ENCODE measurements at regions not wholly inside any gene's neighbourhood (a gene's known extent, or its start where the extent isn't known, plus 50 kb on each side); places are given as distances from the start of the nearest gene placed in this dataset.

DNA sequence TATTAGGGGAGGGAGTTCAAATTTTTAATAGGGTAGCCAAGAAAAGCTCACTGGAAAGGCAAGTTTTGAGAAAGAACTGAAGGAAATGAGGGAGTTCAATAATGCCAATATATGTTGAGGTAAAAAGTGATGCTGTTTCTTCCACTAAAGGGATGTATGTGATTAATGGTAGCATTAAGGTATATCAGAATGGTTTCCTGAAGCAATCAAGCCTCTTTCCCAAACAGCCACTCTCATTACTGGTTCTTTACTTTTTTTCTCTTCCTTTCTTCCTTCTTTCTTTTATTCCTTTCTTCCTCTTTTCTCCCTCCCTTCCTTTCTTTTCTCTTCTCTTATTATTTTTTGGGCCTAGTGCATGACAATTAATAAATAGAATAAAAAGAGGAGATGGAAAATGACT, 433.5 kb downstream of the SATB2 start:
- no peak for DNase-seq
- H3K27ac ChIP-seq = no peak overlapping the region
- H3K4me3 ChIP-seq = no peak overlapping the region
- H3K9me3 ChIP-seq = no peaks in the 10 kb centered on the region
- H3K36me3 ChIP-seq = no peaks in the 10 kb centered on the region
- no peaks in the 10 kb centered on the region for H3K27me3 ChIP-seq
- no peaks in the 10 kb centered on the region for H3K4me1 ChIP-seq
- TF ChIP-seq EP300 (IDR thresholded peaks at IDR 0.05) = no peak
- TF ChIP-seq, protein P1, sequence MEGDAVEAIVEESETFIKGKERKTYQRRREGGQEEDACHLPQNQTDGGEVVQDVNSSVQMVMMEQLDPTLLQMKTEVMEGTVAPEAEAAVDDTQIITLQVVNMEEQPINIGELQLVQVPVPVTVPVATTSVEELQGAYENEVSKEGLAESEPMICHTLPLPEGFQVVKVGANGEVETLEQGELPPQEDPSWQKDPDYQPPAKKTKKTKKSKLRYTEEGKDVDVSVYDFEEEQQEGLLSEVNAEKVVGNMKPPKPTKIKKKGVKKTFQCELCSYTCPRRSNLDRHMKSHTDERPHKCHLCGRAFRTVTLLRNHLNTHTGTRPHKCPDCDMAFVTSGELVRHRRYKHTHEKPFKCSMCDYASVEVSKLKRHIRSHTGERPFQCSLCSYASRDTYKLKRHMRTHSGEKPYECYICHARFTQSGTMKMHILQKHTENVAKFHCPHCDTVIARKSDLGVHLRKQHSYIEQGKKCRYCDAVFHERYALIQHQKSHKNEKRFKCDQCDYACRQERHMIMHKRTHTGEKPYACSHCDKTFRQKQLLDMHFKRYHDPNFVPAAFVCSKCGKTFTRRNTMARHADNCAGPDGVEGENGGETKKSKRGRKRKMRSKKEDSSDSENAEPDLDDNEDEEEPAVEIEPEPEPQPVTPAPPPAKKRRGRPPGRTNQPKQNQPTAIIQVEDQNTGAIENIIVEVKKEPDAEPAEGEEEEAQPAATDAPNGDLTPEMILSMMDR (IDR thresholded peaks at IDR 0.05) = no peak
- TF ChIP-seq POLR2AphosphoS5 (IDR thresholded peaks at IDR 0.05) = no peak
- TF ChIP-seq POLR2A (IDR thresholded peaks at IDR 0.05) = no peak
- intact Hi-C loops (cut with DNase I) = no loop called here

DNA sequence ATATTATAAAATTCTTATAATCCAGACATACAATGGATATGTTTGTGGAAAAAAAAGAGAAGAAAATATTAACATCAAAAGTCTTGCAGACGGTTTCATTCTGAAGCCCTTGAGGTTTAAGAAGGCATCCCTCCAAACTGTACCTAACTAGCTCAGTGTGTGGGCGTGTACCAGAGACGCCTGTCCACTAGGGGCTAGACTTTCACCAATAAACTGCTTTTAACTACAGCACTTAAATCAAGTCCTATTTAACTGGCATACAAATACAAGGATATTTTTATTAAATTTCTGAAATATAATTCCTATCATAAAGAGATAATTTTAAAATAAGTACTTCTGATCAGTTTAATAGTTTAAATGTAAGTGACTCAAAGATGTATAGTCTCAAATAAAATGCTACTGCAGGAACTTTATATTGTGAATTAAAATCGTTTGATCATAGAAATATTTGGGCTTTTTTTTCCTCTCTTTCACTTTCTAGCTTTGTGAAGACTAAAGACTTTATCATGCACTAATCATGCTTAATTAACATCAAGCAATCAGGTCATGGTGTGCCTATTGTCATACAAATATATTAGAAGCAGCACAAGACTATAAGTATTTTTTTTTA, 437.7 kb downstream of the SATB2 start:
- Histone ChIP-seq H3K27ac (no peak overlapping the region), H3K4me1 (no peaks in the 10 kb centered on the region), H3K9me3 (no peaks in the 10 kb centered on the region), H3K4me3 (no peak overlapping the region), H3K36me3 (no peaks in the 10 kb centered on the region), H3K27me3 (no peaks in the 10 kb centered on the region)
- no peak for TF ChIP-seq POLR2AphosphoS5 (IDR thresholded peaks at IDR 0.05)
- TF ChIP-seq, protein P1 (IDR thresholded peaks at IDR 0.05) = no peak
- TF ChIP-seq EP300 (IDR thresholded peaks at IDR 0.05) = no peak
- no peak for DNase-seq
- intact Hi-C loops (cut with DNase I) = no loop called here
- 31 to 42% methylated on average over 4 of the region's 4 CpGs for WGBS, 2 donors

DNA sequence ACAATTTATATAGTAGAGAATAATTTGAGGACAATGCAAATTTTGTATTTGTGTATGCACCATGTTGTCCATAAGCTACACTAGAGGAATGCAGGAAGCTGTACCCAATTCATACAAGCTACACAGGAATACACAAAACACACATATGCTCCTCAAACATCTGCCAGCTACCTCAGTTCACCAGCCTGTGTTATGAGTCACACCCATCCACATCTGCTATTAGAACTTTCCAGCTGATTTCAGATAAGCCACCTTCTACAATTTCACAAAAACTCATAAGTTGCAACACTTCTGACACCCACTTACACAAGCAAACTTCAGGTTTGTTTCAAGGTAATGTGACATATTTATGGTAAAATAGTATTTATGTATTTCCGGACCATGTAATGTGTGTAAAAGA, 438.9 kb downstream of the SATB2 start:
- no peaks in the 10 kb centered on the region for H3K36me3 ChIP-seq
- WGBS, 2 donors = 0% methylated on average over 1 of the region's 1 CpG
- no peak overlapping the region for H3K4me3 ChIP-seq
- H3K27ac ChIP-seq = no peak overlapping the region
- no peaks in the 10 kb centered on the region for H3K9me3 ChIP-seq
- no peaks in the 10 kb centered on the region for H3K27me3 ChIP-seq
- intact Hi-C loops (cut with DNase I) = no loop called here
- no peak for DNase-seq
- TF ChIP-seq POLR2AphosphoS5 (IDR thresholded peaks at IDR 0.05) = no peak
- TF ChIP-seq EP300 (IDR thresholded peaks at IDR 0.05) = no peak
- no peak for TF ChIP-seq POLR2A (IDR thresholded peaks at IDR 0.05)
- TF ChIP-seq, protein P1 (IDR thresholded peaks at IDR 0.05) = no peak
- no peaks in the 10 kb centered on the region for H3K4me1 ChIP-seq

- TF ChIP-seq EP300 (IDR thresholded peaks at IDR 0.05) = no peak
- TF ChIP-seq, protein P1 (IDR thresholded peaks at IDR 0.05) = no peak
- TF ChIP-seq POLR2A (IDR thresholded peaks at IDR 0.05) = no peak
- no peak for TF ChIP-seq POLR2AphosphoS5 (IDR thresholded peaks at IDR 0.05)
- no peak for DNase-seq
- no peaks in the 10 kb centered on the region for H3K4me1 ChIP-seq
Measured at GRCh38 chr2:199015072-199015471, 442.7 kb downstream of the SATB2 start.

GRCh38 chr2:199014226-199014625, 443.5 kb downstream of the SATB2 start:
- Histone ChIP-seq H3K27ac (no peak overlapping the region), H3K9me3 (peaks cover 0 to 4% (median 0%) of the 10 kb centered on the region in 4 donors), H3K27me3 (no peaks in the 10 kb centered on the region), H3K4me3 (no peak overlapping the region), H3K36me3 (no peaks in the 10 kb centered on the region), H3K4me1 (no peaks in the 10 kb centered on the region)
- no peak for DNase-seq
- TF ChIP-seq POLR2AphosphoS5 (IDR thresholded peaks at IDR 0.05) (no peak), POLR2A (IDR thresholded peaks at IDR 0.05) (no peak), EP300 (IDR thresholded peaks at IDR 0.05) (no peak)
- TF ChIP-seq, protein P1 (IDR thresholded peaks at IDR 0.05) = no peak
- intact Hi-C loops (cut with DNase I) = no loop called here
- 91 to 96% methylated on average over 3 of the region's 3 CpGs for WGBS, 2 donors

More at GRCh38 chr2:199015072-199015471, 442.7 kb downstream of the SATB2 start:
- H3K36me3 ChIP-seq = no peaks in the 10 kb centered on the region
- no peaks in the 10 kb centered on the region for H3K27me3 ChIP-seq
- no peak overlapping the region for H3K4me3 ChIP-seq
- intact Hi-C loops (cut with DNase I) = no loop called here
- H3K9me3 ChIP-seq = peaks cover 0 to 1% (median 0%) of the 10 kb centered on the region in 4 donors
- no peak overlapping the region for H3K27ac ChIP-seq

Measured in sigmoid colon (tissue), 6 donors.